Spleen (tissue), 7 donors: ENCODE measurements at regions not wholly inside any gene's neighbourhood (a gene's known extent, or its start where the extent isn't known, plus 50 kb on each side); places are given as distances from the start of the nearest gene placed in this dataset.

Experiments used
- POLR2A ChIP-seq, 3 donors: fragments of 450-650 bp; IDR thresholded peaks; one replicate each; pipeline ENCODE4 v1.5.1; 2017; ENCODE audit warnings: antibody characterized with exemption in 3 of 3, mild to moderate bottlenecking in 1 of 3
- POLR2AphosphoS5 ChIP-seq, 3 donors: sonication (generic); formaldehyde crosslinking; IDR thresholded peaks; one replicate each; pipeline ENCODE4 v1.5.1; 2017; ENCODE audit warnings: antibody characterized with exemption in 3 of 3
- TF ChIP-seq, protein P1 (sequence below), 11 experiments: fragments of 200-600 bp in 7 of 11; fragments of 450-650 bp in 4 of 11; sonication (generic) in 4 of 11; IDR thresholded peaks in 8 of 11; conservative IDR thresholded peaks in 3 of 11; 1 replicate in 7 of 11; 2 replicates in 4 of 11; pipeline versions ENCODE4 v1.4.0 to v1.8.0; 2016 to 2021; ENCODE audit warnings: antibody characterized with exemption in 11 of 11, inconsistent platforms in 4 of 11, mild to moderate bottlenecking in 1 of 11
- donor health status: DM: no; HTN: no; CAD: no; lungs with moderate emphysema.
- donor health status: DM: no; HTN: no; CAD: no.
- donor health status: DM: no; HTN: no; CAD: no.

DNA sequence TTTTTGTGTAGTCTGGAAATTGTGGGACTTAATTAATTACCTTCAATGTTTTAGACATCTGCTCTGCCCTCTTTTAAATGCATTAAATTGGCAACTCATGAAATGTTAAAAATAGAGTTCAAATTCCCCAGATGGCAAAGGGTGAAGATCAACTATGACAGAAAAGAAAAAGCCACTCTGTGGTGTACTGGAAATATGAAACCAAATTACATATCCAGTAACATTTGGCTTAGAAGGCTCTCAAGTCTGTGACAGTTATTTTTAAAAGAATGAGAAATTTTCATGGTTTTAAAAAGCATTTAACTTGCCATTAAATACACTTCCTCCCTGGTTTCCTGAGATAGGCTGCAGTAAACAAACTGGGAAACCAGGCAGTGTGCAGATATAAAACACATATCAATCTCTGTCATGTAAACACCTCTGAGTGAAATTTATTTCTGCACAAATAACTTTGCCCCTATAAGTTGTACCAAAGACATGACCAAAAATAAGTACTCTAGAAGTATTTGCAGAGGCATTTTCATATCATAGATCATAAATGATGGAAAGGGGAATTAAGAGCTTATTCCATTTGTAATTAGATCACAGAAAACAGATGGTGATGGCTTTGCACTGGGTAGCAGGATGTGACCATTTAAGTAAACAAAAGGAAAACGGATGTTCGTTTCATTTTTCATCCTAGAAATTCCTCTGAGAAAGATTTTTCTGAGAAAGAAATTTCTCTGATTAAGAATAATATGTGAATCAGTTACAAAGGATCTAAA is 360.1 kb downstream of the SAMD5 start:
- TF ChIP-seq, protein P1, sequence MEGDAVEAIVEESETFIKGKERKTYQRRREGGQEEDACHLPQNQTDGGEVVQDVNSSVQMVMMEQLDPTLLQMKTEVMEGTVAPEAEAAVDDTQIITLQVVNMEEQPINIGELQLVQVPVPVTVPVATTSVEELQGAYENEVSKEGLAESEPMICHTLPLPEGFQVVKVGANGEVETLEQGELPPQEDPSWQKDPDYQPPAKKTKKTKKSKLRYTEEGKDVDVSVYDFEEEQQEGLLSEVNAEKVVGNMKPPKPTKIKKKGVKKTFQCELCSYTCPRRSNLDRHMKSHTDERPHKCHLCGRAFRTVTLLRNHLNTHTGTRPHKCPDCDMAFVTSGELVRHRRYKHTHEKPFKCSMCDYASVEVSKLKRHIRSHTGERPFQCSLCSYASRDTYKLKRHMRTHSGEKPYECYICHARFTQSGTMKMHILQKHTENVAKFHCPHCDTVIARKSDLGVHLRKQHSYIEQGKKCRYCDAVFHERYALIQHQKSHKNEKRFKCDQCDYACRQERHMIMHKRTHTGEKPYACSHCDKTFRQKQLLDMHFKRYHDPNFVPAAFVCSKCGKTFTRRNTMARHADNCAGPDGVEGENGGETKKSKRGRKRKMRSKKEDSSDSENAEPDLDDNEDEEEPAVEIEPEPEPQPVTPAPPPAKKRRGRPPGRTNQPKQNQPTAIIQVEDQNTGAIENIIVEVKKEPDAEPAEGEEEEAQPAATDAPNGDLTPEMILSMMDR (IDR thresholded peaks at IDR 0.05 in 8 of 11, conservative IDR thresholded peaks at IDR 0.05 in 3 of 11), result no peak
- no peak for TF ChIP-seq POLR2A (IDR thresholded peaks at IDR 0.05)
- no peak for TF ChIP-seq POLR2AphosphoS5 (IDR thresholded peaks at IDR 0.05)
